PFSK-1 (cell line): ENCODE measurements at regions not wholly inside any gene's neighbourhood (a gene's known extent, or its start where the extent isn't known, plus 50 kb on each side); places are given as distances from the start of the nearest gene placed in this dataset.

Experiments
- POLR2AphosphoS5 ChIP-seq: IDR thresholded peaks from 2 replicates; pipeline ENCODE4 v1.6.1; 2012; ENCODE audit warnings: low read depth, mild to moderate bottlenecking, control low read depth, low read length, moderate library complexity
- SIN3A ChIP-seq: IDR thresholded peaks from 2 replicates; pipeline ENCODE4 v1.6.1; 2012; ENCODE audit warnings: mild to moderate bottlenecking, low read length, moderate library complexity, borderline replicate concordance; ENCODE audit not compliant: insufficient read depth
- TF ChIP-seq, protein P1 (sequence below), 2 experiments: IDR thresholded peaks; 2 replicates each; pipeline versions ENCODE4 v1.6.1 to v1.8.0; 2011 to 2012; ENCODE audit warnings: low read depth in 2 of 2, low read length in 2 of 2, control low read depth in 1 of 2, inconsistent platforms in 1 of 2, mild to moderate bottlenecking in 1 of 2, moderate library complexity in 1 of 2; ENCODE audit not compliant: insufficient read depth in 1 of 2

DNA sequence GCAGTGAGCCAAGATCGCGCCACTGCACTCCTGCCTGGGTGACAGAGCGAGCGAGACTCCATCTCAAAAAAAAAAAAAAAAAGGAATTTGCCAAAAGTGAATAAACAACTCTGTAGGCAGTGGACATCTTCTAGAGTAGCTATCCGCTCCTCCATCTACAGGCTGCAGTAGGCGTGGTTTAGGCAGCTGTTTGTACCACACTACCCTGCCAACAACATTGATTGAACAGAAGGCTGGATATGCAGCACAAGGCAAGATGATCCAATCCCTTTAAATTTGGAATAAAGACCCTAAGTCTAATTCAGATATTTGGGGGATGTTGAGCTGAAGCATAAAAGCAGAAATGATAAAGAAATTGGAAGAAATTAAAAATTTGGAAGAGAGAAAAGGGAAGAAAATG lies 141.6 kb downstream of the TES start:
- no peak for TF ChIP-seq POLR2AphosphoS5
- TF ChIP-seq, protein P1, sequence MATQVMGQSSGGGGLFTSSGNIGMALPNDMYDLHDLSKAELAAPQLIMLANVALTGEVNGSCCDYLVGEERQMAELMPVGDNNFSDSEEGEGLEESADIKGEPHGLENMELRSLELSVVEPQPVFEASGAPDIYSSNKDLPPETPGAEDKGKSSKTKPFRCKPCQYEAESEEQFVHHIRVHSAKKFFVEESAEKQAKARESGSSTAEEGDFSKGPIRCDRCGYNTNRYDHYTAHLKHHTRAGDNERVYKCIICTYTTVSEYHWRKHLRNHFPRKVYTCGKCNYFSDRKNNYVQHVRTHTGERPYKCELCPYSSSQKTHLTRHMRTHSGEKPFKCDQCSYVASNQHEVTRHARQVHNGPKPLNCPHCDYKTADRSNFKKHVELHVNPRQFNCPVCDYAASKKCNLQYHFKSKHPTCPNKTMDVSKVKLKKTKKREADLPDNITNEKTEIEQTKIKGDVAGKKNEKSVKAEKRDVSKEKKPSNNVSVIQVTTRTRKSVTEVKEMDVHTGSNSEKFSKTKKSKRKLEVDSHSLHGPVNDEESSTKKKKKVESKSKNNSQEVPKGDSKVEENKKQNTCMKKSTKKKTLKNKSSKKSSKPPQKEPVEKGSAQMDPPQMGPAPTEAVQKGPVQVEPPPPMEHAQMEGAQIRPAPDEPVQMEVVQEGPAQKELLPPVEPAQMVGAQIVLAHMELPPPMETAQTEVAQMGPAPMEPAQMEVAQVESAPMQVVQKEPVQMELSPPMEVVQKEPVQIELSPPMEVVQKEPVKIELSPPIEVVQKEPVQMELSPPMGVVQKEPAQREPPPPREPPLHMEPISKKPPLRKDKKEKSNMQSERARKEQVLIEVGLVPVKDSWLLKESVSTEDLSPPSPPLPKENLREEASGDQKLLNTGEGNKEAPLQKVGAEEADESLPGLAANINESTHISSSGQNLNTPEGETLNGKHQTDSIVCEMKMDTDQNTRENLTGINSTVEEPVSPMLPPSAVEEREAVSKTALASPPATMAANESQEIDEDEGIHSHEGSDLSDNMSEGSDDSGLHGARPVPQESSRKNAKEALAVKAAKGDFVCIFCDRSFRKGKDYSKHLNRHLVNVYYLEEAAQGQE (IDR thresholded peaks at IDR 0.05; ENCODE audit: insufficient read depth in 1 of 2, low read depth in 2 of 2, low read length in 2 of 2), result no peak
- no peak for TF ChIP-seq SIN3A
